HG03520 (cell line): ENCODE measurements at regions not wholly inside any gene's neighbourhood (a gene's known extent, or its start where the extent isn't known, plus 50 kb on each side); places are given as distances from the start of the nearest gene placed in this dataset.
"Not testable (repeated sequence)": the region's sequence is repeated elsewhere in the genome, so short reads cannot be mapped to it uniquely, and the experiment has no call there.

Experiments used
- ATAC-seq: cut with Tn5 transposase; IDR thresholded peaks from one replicate; pipeline ENCODE4 v1.9.1; 2021; ENCODE audit warnings: mild to moderate bottlenecking, moderate library complexity; ENCODE audit not compliant: unreplicated experiment

DNA sequence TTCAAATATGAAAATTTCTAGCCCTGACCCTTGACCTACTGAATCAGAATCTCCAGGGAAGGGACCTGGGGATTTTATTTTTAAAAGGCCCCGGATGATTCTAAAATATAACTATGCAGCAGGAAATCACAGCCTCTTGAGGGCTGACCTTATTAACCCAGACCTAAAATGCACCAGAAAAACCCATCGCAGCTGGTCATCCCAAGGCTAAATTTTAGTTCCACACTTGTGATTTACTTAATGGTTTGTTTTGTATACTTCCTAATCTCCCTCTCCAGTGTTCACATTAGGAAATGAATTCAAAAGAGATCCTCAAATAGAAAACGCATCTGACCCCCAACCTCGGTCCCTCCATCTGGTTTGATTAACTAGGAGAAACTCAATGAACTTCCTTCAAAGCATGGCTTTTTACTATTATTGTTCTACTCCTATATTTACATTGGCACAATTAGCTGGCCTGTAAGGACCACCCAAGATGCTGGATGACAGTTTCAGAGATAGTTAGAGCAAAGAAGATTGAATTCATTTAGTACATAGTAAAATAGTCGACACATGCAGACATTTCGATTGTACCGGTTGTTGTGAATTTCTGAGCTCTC is 147.8 kb upstream of the MED14 start:
- no peak for ATAC-seq

DNA sequence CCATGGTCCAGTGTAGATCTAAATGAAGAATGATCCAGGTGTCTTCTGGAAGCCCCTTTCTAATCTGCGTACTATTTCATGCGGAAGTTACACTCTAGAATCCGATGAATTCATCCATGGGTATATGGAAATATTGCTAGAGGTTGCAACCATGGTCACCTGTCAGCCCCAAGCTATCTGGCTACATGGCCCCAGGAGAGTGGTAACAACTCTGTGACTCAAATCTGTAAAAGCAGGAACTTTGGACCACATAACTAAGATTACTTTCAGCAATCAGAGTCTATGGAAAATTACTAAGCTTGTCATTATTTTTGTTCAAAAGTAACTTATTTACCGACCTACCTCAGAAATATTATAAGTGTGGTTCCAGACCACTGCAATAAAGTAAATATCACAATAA is 150.6 kb upstream of the MED14 start:
- ATAC-seq, result no peak

DNA sequence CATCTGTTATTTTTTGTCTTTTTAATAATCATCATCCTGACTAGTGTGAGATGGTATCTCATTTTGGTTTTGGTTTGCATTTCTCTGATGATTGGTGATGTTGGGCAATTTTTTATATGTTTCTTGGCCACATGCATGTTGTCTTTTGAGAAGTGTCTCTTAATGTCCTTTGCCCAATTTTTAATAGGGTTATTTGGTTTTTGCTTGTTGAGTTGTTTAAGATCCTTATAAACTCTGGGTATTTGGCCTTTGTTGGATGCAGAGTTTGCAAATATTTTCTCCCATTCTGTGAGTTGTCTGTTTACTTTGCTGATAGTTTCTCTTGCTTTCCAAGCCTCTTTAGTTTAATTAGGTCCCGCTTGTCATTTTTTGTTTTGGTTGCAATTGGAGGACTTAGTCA is 152.1 kb upstream of the MED14 start:
- ATAC-seq, result no peak

DNA sequence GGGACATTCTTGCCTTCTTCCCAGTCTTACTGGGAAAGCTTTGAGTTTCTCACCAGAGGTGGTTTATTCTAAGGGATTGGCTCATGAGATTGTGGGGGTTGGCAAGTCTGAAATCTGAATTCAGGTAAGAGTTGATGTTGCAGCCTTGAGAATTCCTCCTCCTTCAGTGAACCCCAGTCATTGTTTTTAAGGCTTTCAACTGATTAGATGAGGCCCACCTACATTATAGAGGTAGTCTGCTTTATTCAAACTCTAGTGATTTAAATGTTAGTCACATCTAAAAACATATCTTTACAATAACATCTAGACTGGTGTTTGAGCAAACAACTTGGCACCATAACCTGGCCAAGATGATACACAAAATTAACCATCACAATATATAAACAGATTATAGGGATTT is 156.5 kb upstream of the MED14 start:
- no peak for ATAC-seq

DNA sequence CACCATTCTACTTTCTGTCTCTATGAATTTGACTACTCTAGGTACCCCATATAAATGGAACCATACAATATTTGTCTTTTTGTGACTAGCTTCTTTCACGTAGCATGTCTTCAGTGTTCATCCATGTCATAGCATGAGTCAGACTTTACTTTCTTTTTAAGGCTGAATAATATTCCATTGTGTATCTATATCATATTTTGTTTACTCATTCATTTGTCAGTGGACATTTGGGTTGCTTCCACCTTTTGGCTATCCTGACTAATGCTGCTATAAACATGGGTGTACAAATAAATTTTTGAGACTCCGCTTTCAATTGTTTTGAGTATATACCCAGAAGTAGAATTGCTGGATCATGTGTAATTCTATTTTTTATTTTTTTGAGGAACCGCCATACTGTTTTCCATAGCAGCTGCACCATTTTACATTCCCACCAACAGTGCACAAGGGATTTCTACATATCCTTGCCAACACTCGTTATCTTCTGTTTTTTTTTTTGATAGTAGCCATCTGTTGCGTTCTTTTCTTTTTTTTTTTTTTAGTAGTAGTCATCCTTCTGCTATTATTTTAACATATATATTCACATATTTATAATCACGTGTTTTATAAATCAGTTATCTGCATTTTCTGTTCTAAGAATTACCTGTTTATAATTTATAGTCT is 158.0 kb upstream of the MED14 start:
- no peak for ATAC-seq

DNA sequence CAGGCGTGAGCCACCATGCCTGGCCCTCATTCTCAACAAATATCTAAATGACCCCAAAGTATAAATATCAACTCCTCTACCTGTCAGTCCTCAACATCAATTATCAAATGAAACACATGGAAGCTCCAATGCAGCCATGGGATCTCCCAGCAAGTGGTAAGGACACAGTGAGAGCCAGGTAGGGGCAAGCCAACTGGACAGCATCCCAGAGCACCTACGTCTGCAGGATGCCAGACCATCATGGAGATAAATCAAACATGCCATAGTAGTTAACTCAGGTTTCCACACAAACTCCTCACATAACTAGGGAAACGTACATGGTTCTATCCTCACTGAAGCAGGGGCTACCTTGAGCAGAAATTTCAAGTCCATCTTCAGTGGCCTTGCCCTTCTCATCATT is 159.9 kb upstream of the MED14 start:
- ATAC-seq, result no peak

DNA sequence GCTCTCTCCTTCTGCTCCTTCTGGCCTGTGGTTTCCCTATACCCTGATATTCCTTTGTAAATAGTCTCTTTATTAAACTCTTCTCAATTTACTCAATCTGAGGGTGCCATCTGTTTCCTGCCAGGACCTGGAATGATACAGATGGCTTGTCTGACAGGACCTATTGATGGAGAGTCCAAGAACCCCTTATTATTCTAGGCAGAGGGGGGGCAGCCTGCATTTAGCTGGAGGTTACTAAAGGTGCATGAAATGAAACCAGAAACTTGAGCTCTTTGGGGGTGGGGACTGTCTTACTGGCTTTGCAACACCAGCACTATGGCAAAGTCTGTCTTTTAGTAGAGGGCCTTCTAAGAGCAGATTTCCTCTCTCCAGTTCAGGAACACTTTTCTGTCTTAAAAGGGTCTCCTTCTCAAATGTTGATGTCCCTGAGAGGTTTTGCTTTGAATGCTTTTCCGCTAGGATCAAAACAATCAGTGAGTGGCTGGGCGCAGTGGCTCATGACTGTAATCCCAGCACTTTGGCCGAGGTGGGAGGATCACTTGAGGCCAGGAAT is 162.5 kb upstream of the MED14 start:
- ATAC-seq, result no peak

DNA sequence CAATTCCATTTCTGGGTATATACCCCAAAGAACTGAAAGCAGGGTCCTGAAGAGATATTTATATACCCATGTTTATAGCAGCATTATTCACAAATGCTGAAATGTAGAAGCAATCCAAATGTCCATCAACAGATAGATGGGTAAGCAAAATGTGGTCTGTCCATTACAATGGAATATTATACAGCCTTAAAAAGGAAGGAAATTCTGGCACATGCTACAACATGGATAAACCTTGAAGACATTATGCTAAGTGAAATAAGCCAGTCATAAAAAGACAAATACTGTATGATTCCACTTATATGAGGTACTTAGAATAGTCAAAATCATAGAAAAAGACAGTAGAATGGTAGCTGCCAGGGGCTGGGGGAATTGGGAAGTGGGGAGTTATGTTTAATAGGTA is 169.4 kb upstream of the MED14 start:
- not testable (repeated sequence) for ATAC-seq

DNA sequence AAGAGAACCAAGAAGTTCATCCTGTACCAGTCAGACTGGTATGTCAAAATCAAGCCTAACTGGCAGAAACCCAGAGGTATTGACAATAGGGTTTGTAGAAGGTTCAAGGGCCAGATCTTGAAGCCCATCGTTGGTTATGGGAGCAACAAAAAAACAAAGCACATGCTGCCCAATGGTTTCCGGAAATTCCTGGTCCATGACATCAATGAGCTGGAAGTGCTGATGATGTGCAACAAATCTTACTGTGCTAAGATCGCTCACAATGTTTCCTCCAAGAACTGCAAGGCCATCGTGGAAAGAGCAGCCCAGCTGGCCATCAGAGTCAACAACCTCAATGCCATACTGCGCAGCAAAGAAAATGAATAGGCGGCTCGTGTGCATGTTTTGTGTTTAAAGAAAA is 172.7 kb upstream of the MED14 start:
- no peak for ATAC-seq

DNA sequence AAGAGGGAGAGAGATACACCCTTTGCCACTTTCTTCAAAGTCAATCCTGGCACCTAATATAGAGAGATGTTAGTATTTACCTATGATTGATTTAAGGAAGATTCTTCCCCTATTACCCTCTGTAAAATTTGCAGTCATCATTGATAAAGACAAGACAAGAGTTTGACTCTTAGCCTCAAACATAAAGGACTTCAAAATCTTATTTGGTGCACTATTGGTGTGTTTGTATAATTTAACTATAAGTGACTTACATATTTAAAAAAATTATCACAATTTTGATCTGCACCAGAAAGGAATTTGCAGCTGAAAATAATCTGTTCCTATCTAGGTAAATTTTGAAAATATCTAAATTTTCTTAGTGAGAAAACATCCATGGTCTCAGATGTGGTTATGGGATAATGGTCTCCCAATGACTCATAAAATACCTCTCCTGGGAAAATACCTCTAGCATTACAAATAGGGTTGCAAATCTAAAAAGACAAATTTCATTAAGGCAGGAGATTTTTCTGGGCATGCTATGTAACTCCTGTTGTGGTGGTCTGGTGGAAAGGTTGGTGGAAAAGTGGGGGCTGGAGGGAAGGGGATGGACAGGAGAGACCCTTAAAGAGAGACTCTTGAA is 173.6 kb upstream of the MED14 start:
- ATAC-seq, result no peak

DNA sequence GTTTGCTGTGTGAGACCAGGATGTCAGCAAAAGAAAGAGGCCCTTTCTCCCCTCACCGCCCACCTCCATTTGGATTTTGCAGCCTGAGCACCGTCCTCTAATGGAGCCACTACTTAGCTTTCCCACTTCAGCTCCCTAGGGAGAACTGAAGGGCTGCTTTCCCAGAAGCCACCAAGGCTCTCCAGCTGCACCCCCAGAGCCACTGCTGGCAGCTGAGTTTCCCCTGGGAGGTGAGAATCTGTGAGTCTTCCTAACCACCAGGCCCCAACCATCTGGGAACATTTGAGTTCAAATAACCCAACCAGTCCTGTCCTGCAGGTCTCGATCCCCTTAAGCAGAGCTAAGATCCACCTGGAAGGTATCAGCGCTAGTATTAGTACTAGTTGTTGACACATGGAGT is 173.1 kb upstream of the USP9X start:
- no peak for ATAC-seq

DNA sequence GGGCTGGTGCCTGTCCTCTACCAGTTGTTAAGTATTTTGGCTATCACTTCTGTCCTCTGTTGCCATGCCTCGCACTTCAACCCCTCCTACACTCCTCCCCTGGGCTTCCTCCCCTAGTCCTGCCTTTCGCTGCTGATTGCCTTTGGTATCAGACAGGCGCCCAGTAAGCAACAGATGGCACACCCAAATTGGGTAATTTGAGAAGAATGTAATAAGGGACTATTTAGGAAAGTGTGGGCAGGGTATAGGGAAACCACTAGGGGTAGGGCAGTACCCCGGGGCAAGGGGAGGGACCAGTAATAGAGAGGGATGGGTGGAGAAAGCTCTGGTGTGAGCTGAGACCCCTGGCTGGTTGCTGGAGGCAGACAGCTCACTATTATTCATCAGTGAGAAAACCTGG is 172.7 kb upstream of the USP9X start:
- no peak for ATAC-seq

DNA sequence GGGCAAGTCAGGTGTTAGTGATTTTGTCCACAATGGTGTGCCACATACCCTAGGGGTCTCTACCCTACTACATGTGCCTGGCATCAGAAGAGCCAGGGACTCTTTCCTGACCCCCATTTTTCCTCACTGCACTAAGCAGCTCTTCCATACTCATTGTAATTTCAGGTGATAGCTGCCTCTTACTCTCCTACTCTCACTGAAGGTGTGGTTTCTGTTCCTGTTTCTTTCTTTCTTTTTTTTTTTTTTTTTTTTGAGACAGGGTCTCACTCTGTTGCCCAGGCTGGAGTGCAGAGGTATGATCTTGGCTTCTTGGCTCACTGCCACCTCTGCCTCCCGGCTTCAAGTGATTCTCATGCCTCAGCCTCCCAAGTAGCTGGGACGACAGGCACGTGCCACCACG is 164.9 kb upstream of the USP9X start:
- ATAC-seq, result no peak

DNA sequence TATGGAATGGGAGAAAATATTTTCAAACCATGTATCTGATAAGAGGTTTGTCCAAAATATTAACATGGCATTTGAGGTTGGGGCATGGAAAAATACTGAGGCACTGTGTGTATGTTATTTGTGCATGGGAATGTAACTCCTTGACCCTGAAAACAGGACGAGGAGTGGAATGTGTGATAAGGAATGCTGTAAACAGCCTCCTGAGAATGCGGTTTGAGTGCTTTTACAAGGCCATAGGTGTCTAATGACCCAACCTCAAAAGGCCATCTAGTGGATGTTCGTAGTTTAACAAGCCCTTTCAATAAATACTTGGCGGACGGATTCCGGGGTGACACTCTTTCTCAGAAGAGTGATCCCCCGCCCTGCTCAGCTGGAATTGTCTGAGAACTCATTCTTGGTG is 162.9 kb upstream of the USP9X start:
- no peak for ATAC-seq

DNA sequence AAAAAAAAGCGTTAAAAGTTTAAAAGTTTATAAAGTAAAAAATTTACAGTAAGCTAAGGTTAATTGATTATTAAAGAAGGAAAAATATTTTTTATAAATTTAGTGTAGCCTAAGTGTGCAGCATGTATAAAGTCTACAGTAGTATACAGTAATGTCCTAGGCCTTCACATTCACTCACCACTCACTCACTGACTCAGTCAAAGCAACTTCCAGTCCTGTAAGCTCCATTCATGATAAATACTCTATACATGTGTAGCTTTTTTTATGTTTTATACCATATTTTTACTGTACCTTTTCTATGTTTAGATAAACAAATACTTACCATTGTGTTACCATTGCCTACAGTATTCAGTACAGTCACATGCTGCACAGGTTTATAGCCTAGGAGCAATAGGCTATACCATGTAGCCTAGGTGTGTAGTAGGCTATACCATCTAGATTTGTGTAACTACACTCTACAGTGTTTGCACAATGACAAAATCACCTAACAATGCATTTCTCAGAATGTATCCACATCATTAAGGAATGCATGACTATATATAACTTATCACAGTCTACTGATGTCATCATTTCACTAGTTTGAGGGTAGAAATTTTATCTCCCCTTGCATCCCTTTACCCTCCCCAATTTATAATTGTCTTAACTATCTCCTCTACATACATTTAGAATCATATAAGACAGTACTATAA is 158.4 kb upstream of the USP9X start:
- ATAC-seq, result not testable (repeated sequence)

DNA sequence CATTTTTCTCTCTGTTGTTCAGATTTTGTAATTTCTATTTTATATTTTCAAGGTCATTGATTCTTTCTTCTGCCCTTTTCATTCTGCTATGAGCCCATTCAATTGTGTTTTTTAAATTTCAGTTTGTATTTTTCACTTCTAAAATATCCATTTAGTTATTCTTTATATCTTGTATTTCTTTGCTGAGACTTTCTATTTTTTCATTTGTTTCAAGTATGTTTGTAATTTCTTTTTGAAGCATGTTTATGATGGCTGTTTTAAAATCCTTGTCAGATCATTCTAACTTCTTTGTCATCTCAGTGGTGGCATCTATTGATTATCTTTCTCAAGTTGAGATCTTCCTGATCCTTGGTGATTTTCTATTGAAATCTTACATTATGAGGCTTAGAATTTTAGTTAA is 157.2 kb upstream of the USP9X start:
- ATAC-seq, result no peak

DNA sequence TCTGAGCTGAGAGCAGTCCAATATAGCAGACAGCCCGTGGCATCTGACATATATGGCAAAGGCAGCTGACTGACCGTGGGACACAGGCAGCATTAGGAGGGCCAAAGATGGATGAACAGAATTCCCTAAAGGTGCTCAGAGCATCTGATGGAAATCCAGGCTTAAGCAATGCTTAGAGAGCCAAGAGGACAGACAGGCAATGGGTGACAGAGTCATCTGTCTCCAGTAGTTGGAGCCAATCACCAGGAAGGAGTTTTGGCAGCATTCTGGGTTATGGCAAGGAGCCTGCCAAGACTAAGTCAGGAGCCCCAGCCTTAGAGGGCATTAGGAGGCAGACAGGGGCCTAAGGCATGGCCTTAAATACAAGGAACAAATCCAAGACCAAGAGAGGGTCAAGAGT is 153.3 kb upstream of the USP9X start:
- ATAC-seq, result no peak

DNA sequence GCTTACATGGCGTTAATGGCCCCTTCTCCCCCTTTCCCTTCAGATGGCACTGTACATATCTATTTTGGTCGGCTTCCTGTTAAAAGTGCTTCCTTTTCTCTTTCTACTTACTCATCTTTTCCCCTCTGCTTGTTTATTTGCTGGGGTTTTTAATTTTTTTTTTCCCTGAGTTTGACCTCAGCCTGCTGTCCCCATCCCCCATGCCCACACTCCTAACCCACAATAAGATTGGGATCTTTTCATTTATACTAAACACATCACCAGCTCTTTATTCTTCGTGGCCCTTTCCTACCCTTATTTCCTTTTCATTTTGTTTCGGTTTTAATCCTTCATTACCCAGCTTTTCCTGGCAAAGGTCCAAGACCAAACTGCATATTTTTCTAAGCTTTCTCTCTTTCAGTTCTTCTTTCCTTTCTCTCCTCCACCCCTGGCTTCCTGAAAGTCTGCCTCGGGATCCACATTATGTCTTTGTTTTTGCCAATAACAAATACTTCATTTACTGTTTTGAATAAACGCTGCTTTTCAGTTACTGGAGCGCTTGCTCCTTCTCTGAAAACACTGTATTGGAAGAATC is 152.0 kb upstream of the USP9X start:
- ATAC-seq, result no peak

DNA sequence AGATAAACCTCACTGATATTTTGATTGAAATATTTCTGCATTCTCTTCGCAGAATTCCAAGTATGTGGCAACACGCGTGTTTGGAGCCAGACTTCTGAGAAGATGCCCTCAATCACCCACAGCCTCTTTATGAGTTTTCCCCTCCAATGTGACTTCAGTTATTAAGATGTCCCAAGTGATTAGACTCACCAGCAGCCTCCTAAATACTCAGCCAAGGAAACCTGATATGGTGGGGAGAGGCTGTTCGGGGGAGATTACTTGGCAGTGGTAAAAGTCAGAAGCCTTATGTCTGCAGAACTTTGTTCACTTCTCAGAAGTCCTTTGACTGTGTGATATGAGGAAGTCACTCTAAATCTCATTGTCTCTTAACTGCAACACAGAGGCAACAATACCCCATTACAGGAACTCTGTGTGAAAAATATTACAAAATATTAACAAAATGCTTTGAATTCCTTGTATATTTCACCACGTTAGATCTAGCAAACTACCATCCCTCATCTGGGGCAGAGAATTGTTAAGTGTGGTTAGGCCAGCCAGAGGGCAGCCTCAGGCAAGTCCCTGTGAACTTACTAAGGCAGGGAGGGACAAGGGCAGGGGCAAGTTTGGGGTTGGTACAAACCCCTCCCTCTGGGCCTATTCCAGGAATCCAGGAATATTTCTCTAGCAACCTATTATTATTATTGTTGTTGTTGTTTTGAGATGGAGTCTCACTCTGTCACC is 151.4 kb upstream of the USP9X start:
- ATAC-seq, result no peak

DNA sequence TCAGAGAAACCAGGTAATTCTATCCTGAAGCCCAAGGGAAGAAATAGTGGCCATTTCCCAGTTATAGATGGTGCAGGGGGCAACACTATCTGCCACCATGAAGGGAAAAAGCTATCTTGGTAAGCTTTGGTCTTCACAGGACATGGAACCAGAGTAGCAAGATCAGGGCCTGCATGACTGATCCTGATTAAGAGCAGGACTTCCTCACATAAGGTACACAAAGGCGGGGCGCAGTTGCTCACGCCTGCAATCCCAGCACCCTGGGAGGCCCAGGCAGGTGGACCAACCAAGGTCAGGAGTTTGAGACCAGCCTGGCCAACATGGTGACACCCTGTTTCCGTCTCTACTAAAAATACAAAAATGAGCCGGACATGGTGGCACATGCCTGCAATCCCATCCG is 148.4 kb upstream of the USP9X start:
- no peak for ATAC-seq

DNA sequence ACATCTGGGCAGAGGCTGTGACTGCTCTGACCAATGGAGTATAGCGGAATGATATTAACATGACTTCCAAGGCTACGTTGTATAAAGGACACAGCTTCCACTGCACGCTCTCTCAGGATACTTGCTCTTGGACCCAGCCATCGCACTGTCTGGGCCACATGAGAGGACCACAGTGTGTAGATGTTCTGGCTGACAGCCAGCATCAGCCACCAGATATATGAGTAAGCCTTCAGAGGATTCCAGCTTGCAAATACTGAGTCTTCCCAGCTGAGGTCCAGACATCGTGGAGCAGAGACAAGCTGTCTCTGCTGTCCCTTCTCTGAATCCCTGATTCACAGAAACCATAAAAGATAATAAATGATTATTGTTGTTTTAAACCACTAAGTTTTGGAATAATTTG is 146.8 kb upstream of the USP9X start:
- no peak for ATAC-seq
